K562 (cell line): ENCODE measurements at regions not wholly inside any gene's neighbourhood (a gene's known extent, or its start where the extent isn't known, plus 50 kb on each side); places are given as distances from the start of the nearest gene placed in this dataset.

Experiments
- ATAC-seq: fragments of 200-7000 bp; cut with Tn5 transposase; 3 replicates; pipeline ENCODE4 v1.9.1; 2020; ENCODE audit warnings: moderate library complexity
- BruUV-seq: library from RNA; stranded (reverse); fragments of 400-500 nt; replicated peaks from 2 replicates; lab custom pipeline; 2021; lab: Mats Ljungman, UMichigan
- CTCF ChIA-PET: fragments of 300-600 bp; formaldehyde crosslinking; extraction: SDS; loops from one replicate; lab custom pipeline; 2021; ENCODE audit warnings: low intra/inter-chr PET ratio; lab: Yijun Ruan, JAX
- POLR2A ChIA-PET: fragments of 300-600, 350-650 bp; sonication (Branson Sonifier 250); formaldehyde crosslinking; extraction: SDS; loops from one replicate; lab custom pipeline; 2021; ENCODE audit warnings: antibody characterized with exemption, inconsistent platforms; lab: Yijun Ruan, JAX
- DNase-seq, 4 experiments: peaks; one replicate each; pipeline versions ENCODE4 v3.0.0 to v3.0.0-alpha.2; 2011 to 2018; ENCODE audit warnings: low spot score in 3 of 4, mixed read lengths in 3 of 4; ENCODE audit errors: extremely low read depth in 1 of 4
- FAIRE-seq: peaks from 2 replicates; lab custom pipeline; 2011; peaks lifted over from hg19 to GRCh38; lab: Jason Lieb, UNC
- H2AFZ ChIP-seq: 2 replicates; pipeline ENCODE4 v1.6.0; 2011; ENCODE audit warnings: low read depth, low read length, control low read depth, inconsistent platforms
- H3K27ac ChIP-seq: fragments of 200-600 bp; 3 replicates; pipeline ENCODE4 v1.8.0; 2011; ENCODE audit warnings: low read depth, mild to moderate bottlenecking, control low read depth, inconsistent platforms, low read length, moderate library complexity, mixed read lengths; ENCODE audit errors: extremely low read depth
- H3K27me3 ChIP-seq, 2 experiments: fragments of 300-600 bp in 1 of 2; 2 replicates in 1 of 2; 3 replicates in 1 of 2; pipeline versions ENCODE4 v1.6.0 to v1.8.0; 2011; ENCODE audit warnings: inconsistent platforms in 2 of 2, low read length in 2 of 2, mild to moderate bottlenecking in 1 of 2, mixed read lengths in 1 of 2, moderate library complexity in 1 of 2; ENCODE audit not compliant: control insufficient read depth in 2 of 2, insufficient read depth in 2 of 2
- H3K36me3 ChIP-seq: fragments of 300-600 bp; 3 replicates; pipeline ENCODE4 v1.8.0; 2011; ENCODE audit warnings: mild to moderate bottlenecking, low read length, inconsistent platforms; ENCODE audit not compliant: control insufficient read depth, insufficient read depth
- H3K4me1 ChIP-seq, 2 experiments: fragments of 200-600 bp in 1 of 2; replicated peaks in 1 of 2; 2 replicates in 1 of 2; 3 replicates in 1 of 2; pipeline versions ENCODE4 v1.5.1 to v1.8.0; 2011; ENCODE audit warnings: inconsistent platforms in 2 of 2, low read length in 2 of 2, mild to moderate bottlenecking in 1 of 2, mixed read lengths in 1 of 2, moderate library complexity in 1 of 2; ENCODE audit not compliant: control insufficient read depth in 2 of 2, insufficient read depth in 2 of 2
- H3K4me2 ChIP-seq: 2 replicates; pipeline ENCODE4 v1.6.1; 2011; ENCODE audit warnings: low read length, control low read depth, inconsistent platforms, mixed read lengths; ENCODE audit not compliant: insufficient read depth
- H3K4me3 ChIP-seq: fragments of 200-600 bp; sonication (generic), shearing (Covaris generic); 2 replicates; pipeline ENCODE4 v1.5.1; 2016; ENCODE audit warnings: control low read depth, inconsistent platforms
- H3K79me2 ChIP-seq: fragments of 200-600 bp; 3 replicates; pipeline ENCODE4 v1.8.0; 2011; ENCODE audit warnings: low read length, inconsistent platforms; ENCODE audit not compliant: control insufficient read depth, insufficient read depth
- H3K9ac ChIP-seq, 2 experiments: 2 replicates each; pipeline versions ENCODE4 v1.6.0 to v1.6.1; 2011; ENCODE audit warnings: low read depth in 2 of 2, low read length in 2 of 2, control low read depth in 1 of 2, inconsistent platforms in 1 of 2, mild to moderate bottlenecking in 1 of 2, mixed read lengths in 1 of 2; ENCODE audit not compliant: insufficient read depth in 1 of 2
- H3K9me1 ChIP-seq: one replicate; pipeline ENCODE4 v1.6.0; 2011; ENCODE audit warnings: inconsistent platforms, mild to moderate bottlenecking, low read length, moderate library complexity; ENCODE audit not compliant: control insufficient read depth, insufficient read depth
- H3K9me3 ChIP-seq: replicated peaks from 2 replicates; pipeline ENCODE4 v1.5.1; 2011; ENCODE audit warnings: low read depth, low read length, inconsistent platforms; ENCODE audit not compliant: control insufficient read depth, insufficient read depth
- H4K20me1 ChIP-seq: replicated peaks from 2 replicates; pipeline ENCODE4 v1.6.1; 2011; ENCODE audit warnings: low read length, inconsistent platforms, mixed read lengths; ENCODE audit not compliant: control insufficient read depth, insufficient read depth
- ESRRB ChIP-seq: fragments of 250-450 bp; sonication (Bioruptor Pico); IDR thresholded peaks from 2 replicates; pipeline ENCODE4 v1.5.0; 2020; ENCODE audit warnings: mild to moderate bottlenecking, moderate library complexity, borderline replicate concordance
- HOMEZ ChIP-seq: fragments of 250-450 bp; sonication (Bioruptor Pico); IDR thresholded peaks from 2 replicates; pipeline ENCODE4 v1.4.0; 2020; ENCODE audit warnings: mild to moderate bottlenecking, moderate library complexity
- IRF9 ChIP-seq: fragments of 450-650 bp; IDR thresholded peaks from 2 replicates; pipeline ENCODE4 v1.6.1; 2016; ENCODE audit warnings: missing biosample characterization, missing genetic modification characterization
- JUND ChIP-seq, 2 experiments: IDR thresholded peaks; 2 replicates in 1 of 2; 3 replicates in 1 of 2; pipeline ENCODE4 v1.6.1; 2011; ENCODE audit warnings: borderline replicate concordance in 2 of 2, low read depth in 2 of 2, low read length in 2 of 2, improper control_type of control experiment in 1 of 2, missing biosample characterization in 1 of 2, missing genetic modification characterization in 1 of 2, missing genetic modification reagents in 1 of 2
- KAT8 ChIP-seq: fragments of 450-650 bp; IDR thresholded peaks from 2 replicates; pipeline ENCODE4 v1.6.1; 2016; ENCODE audit warnings: low read depth, mild to moderate bottlenecking
- POLR3G ChIP-seq: IDR thresholded peaks from 2 replicates; pipeline ENCODE4 v1.6.1; 2011; ENCODE audit not compliant: insufficient read length, insufficient replicate concordance; ENCODE audit errors: extremely low read depth
- SNRNP70 ChIP-seq: fragments of 200-400 bp; formaldehyde crosslinking; optimal IDR thresholded peaks from 2 replicates; pipeline ENCODE3; 2017; ENCODE audit warnings: low read depth, low read length
- SP2 ChIP-seq: IDR thresholded peaks from 2 replicates; pipeline ENCODE4 v1.6.1; 2011; ENCODE audit warnings: mild to moderate bottlenecking, low read depth, low read length, moderate library complexity; ENCODE audit not compliant: poor library complexity, severe bottlenecking; ENCODE audit errors: extremely low read depth
- SRSF9 ChIP-seq: fragments of 200-400 bp; formaldehyde crosslinking; IDR thresholded peaks from 2 replicates; pipeline ENCODE4 v1.6.1; 2017; ENCODE audit warnings: low read depth, low read length, borderline replicate concordance
- TAF7 ChIP-seq: fragments of 450-650 bp; IDR thresholded peaks from 2 replicates; pipeline ENCODE4 v1.6.1; 2016; ENCODE audit warnings: missing genetic modification characterization, missing compliant biosample characterization
- ZC3H4 ChIP-seq: sonication (generic); formaldehyde crosslinking; IDR thresholded peaks from 2 replicates; pipeline ENCODE4 v1.9.0; 2021; ENCODE audit warnings: missing genetic modification reagents, borderline replicate concordance
- ZNF212 ChIP-seq: fragments of 450-650 bp; formaldehyde crosslinking; IDR thresholded peaks from 2 replicates; pipeline ENCODE4 v1.4.0; 2020; ENCODE audit warnings: mild to moderate bottlenecking
- ZNF551 ChIP-seq: fragments of 250-450 bp; sonication (Bioruptor Pico); IDR thresholded peaks from 2 replicates; pipeline ENCODE4 v1.5.0; 2021; ENCODE audit warnings: mild to moderate bottlenecking, moderate library complexity
- ZNF79 ChIP-seq: fragments of 250-450 bp; sonication (Bioruptor Pico); IDR thresholded peaks from 2 replicates; pipeline ENCODE4 v1.4.0; 2020; ENCODE audit warnings: low read depth, mild to moderate bottlenecking, moderate library complexity
- WGBS: fragments of 100-300 bp; shearing (Covaris generic); methylation state at CpG from one replicate; pipeline ENCODE4 v1.1.6; 2016; ENCODE audit warnings: low coverage, mixed read lengths; ENCODE audit not compliant: insufficient coverage; ENCODE audit errors: missing lambda C conversion rate; 5-methylcytosine and 5-hydroxymethylcytosine counted together
- in situ Hi-C: fragments of 300-500 bp; cut with MboI; formaldehyde crosslinking; loops from 4 replicates; pipeline ENCODE4 v1.15.0; 2018; ENCODE audit warnings: inconsistent platforms, mixed read lengths
- intact Hi-C: fragments of 100-400 bp; cut with micrococcal nuclease; formaldehyde crosslinking; loops from 2 replicates; pipeline ENCODE4 v1.14.2; 2022
- TF ChIP-seq, protein P1 (sequence below): fragments of 250-450 bp; sonication (Bioruptor Pico); IDR thresholded peaks from 2 replicates; pipeline ENCODE4 v1.8.0; 2021; ENCODE audit warnings: moderate library complexity, mild to moderate bottlenecking, inconsistent platforms

DNA sequence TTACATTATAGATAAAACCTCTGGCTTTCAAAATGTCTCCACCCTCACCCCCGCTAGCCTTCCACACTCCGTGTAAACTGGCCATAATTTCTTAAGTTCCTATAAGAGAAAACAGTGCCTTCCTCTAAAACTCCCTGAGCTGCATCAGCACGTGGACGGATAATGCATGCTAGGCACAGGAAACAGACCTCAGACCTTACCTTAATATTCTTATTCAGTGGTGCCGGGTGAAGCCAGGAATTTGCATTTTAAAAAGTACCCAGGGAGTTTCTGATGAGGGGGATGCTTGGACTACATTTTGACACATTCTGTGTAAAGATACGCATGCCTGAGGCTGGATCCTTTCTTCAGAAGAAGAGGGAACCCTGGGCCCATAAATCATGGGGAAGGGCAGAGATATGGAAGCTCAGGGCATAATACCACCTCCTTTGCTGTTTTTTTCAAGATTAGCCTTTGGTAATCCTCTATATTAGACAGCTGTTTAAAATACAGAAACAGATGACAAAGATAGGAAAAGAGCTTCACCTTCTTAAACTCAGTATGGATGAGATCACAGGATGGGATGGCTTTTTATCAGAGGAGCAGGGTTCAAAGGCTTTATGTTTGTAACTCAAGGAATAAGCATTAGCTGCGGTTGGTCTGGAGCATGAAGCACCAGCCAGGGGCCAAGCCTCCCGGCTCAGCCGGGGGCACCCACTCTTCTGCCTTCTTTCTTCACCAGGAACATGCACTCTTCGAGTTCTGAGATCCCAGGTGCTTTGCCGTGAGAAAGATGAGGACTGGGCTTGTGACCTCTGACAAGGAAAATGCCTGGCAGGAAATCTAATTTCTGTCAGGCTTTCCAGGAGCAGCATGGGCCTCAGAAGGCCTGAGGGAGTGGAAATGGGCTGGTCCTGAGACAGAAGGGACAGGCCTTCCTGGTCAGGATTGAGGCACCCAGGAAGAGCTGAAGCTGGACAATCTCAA lies 218.1 kb upstream of the SOX4 start:
- no peak overlapping the region for H3K9ac ChIP-seq
- DNase-seq (no peak), ATAC-seq (no peak), FAIRE-seq (no peak)
- no peaks in the 10 kb centered on the region for H3K36me3 ChIP-seq
- no peak overlapping the region for H2AFZ ChIP-seq
- intact Hi-C loops = no loop called here
- in situ Hi-C loops = no loop called here
- no peaks in the 10 kb centered on the region for H3K79me2 ChIP-seq
- no peak overlapping the region for H3K4me2 ChIP-seq
- CTCF ChIA-PET = no interaction called here
- H3K4me1 ChIP-seq = no peaks in the 10 kb centered on the region
- BruUV-seq = no TSS peak
- no peak overlapping the region for H3K27ac ChIP-seq
- H3K4me3 ChIP-seq = no peak overlapping the region
- no peaks in the 10 kb centered on the region for H3K9me1 ChIP-seq
- H3K27me3 ChIP-seq = peaks cover 15 to 30% of the 10 kb centered on the region in 2 experiments
- 3% methylated on average over 11 of the region's 11 CpGs for WGBS
- no peaks in the 10 kb centered on the region; the same call in 1 of the 2 replicates for H4K20me1 ChIP-seq
- H3K9me3 ChIP-seq = no peaks in the 10 kb centered on the region
- POLR2A ChIA-PET = interaction anchor here (0.6 to 1.7 kb wide), 3 partner anchors 9 to 95 kb away, joined by 3 to 5 read pairs (median 3); no protein-coding TSS in a partner anchor
- no peak for TF ChIP-seq KAT8
- no peak for TF ChIP-seq SNRNP70
- TF ChIP-seq ESRRB (CRISPR knock-in tag) = no peak
- no peak for TF ChIP-seq ZNF79 (CRISPR knock-in tag)
- no peak for TF ChIP-seq HOMEZ (CRISPR knock-in tag)
- TF ChIP-seq ZNF551 = no peak
- no peak for TF ChIP-seq SP2
- TF ChIP-seq SRSF9 = no peak
- no peak for TF ChIP-seq JUND (IDR thresholded peaks at IDR 0.05; ENCODE audit: borderline replicate concordance, low read depth, low read length)
- no peak for TF ChIP-seq JUND (tag; IDR thresholded peaks at IDR 0.05; ENCODE audit: borderline replicate concordance, low read depth, low read length)
- no peak for TF ChIP-seq IRF9 (tag)
- no peak for TF ChIP-seq ZNF212 (CRISPR knock-in tag)
- no peak for TF ChIP-seq POLR3G
- TF ChIP-seq, protein P1, sequence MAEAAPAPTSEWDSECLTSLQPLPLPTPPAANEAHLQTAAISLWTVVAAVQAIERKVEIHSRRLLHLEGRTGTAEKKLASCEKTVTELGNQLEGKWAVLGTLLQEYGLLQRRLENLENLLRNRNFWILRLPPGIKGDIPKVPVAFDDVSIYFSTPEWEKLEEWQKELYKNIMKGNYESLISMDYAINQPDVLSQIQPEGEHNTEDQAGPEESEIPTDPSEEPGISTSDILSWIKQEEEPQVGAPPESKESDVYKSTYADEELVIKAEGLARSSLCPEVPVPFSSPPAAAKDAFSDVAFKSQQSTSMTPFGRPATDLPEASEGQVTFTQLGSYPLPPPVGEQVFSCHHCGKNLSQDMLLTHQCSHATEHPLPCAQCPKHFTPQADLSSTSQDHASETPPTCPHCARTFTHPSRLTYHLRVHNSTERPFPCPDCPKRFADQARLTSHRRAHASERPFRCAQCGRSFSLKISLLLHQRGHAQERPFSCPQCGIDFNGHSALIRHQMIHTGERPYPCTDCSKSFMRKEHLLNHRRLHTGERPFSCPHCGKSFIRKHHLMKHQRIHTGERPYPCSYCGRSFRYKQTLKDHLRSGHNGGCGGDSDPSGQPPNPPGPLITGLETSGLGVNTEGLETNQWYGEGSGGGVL (CRISPR knock-in tag) = no peak
- no peak for TF ChIP-seq TAF7 (tag)
- no peak for TF ChIP-seq ZC3H4 (CRISPR knock-in tag)
